PC-9 (cell line): ENCODE measurements at regions not wholly inside any gene's neighbourhood (a gene's known extent, or its start where the extent isn't known, plus 50 kb on each side); places are given as distances from the start of the nearest gene placed in this dataset.

Source experiments
- BruUV-seq: library from RNA; stranded (reverse); fragments of 400-500 nt; replicated peaks from 2 replicates; lab custom pipeline; 2021; lab: Mats Ljungman, UMichigan
- CTCF ChIA-PET: fragments of 300-600 bp; sonication (Branson Sonifier 250); formaldehyde crosslinking; loops from one replicate; lab custom pipeline; 2022; ENCODE audit warnings: antibody characterized with exemption; lab: Charles Lee
- POLR2A ChIA-PET: fragments of 300-600 bp; sonication (Branson Sonifier 250); formaldehyde crosslinking; loops from one replicate; lab custom pipeline; 2022; ENCODE audit warnings: antibody characterized with exemption; ENCODE audit not compliant: unreplicated experiment; lab: Charles Lee
- DNase-seq, 2 experiments: peaks; one replicate each; pipeline versions ENCODE4 v3.0.0 to v3.0.0-alpha.2; 2015 to 2022; ENCODE audit warnings: mixed read lengths in 1 of 2
- H2AFZ ChIP-seq: fragments of 200-600 bp; sonication (generic); 2 replicates; pipeline ENCODE4 v1.8.1; 2017; ENCODE audit warnings: antibody characterized with exemption
- H3F3A ChIP-seq: fragments of 200-600 bp; sonication (generic); 2 replicates; pipeline ENCODE4 v1.8.1; 2017; ENCODE audit warnings: antibody characterized with exemption, mild to moderate bottlenecking, low read depth; ENCODE audit not compliant: insufficient read depth
- H3K27ac ChIP-seq: fragments of 200-600 bp; sonication (generic); 2 replicates; pipeline ENCODE4 v1.6.1; 2016; ENCODE audit warnings: mixed run types
- H3K27me3 ChIP-seq: fragments of 200-600 bp; sonication (generic); 2 replicates; pipeline ENCODE4 v1.6.1; 2016; ENCODE audit warnings: low read depth, mixed run types; ENCODE audit not compliant: insufficient read depth
- H3K36me3 ChIP-seq: fragments of 200-600 bp; sonication (generic); 2 replicates; pipeline ENCODE4 v1.6.1; 2016; ENCODE audit warnings: low read depth, mixed run types
- H3K4me1 ChIP-seq: fragments of 200-600 bp; sonication (generic); replicated peaks from 2 replicates; pipeline ENCODE4 v1.6.1; 2016; ENCODE audit warnings: mixed run types; ENCODE audit not compliant: insufficient read depth
- H3K4me2 ChIP-seq: fragments of 200-600 bp; sonication (generic); 2 replicates; pipeline ENCODE4 v1.6.1; 2017; ENCODE audit warnings: mixed run types
- H3K4me3 ChIP-seq: fragments of 200-600 bp; sonication (generic); 2 replicates; pipeline ENCODE4 v1.6.1; 2016; ENCODE audit warnings: mixed run types
- H3K79me2 ChIP-seq: fragments of 200-600 bp; sonication (generic); 2 replicates; pipeline ENCODE4 v1.6.1; 2017; ENCODE audit warnings: low read depth, mixed run types
- H3K9me2 ChIP-seq: fragments of 200-600 bp; sonication (generic); 2 replicates; pipeline ENCODE4 v1.8.1; 2017; ENCODE audit warnings: mild to moderate bottlenecking; ENCODE audit not compliant: insufficient read depth
- H3K9me3 ChIP-seq: fragments of 200-600 bp; sonication (generic); 2 replicates; pipeline ENCODE4 v1.8.1; 2016; ENCODE audit warnings: low read depth; ENCODE audit not compliant: insufficient read depth
- H4K20me1 ChIP-seq: fragments of 200-600 bp; sonication (generic); 2 replicates; pipeline ENCODE4 v1.8.1; 2017; ENCODE audit not compliant: insufficient read depth
- EZH2 ChIP-seq: fragments of 200-600 bp; sonication (generic); IDR thresholded peaks from 2 replicates; pipeline ENCODE4 v1.8.0; 2017; ENCODE audit warnings: antibody characterized with exemption, low read depth
- intact Hi-C: fragments of 100-400 bp; cut with micrococcal nuclease; formaldehyde crosslinking; loops from one replicate; pipeline ENCODE4 v1.10.0; 2022; ENCODE audit not compliant: unreplicated experiment
- TF ChIP-seq, protein P1 (sequence below): fragments of 200-600 bp; sonication (generic); conservative IDR thresholded peaks from 2 replicates; pipeline ENCODE4 v1.6.1; 2017; ENCODE audit warnings: mixed run types, antibody characterized with exemption, mild to moderate bottlenecking, moderate library complexity

DNA sequence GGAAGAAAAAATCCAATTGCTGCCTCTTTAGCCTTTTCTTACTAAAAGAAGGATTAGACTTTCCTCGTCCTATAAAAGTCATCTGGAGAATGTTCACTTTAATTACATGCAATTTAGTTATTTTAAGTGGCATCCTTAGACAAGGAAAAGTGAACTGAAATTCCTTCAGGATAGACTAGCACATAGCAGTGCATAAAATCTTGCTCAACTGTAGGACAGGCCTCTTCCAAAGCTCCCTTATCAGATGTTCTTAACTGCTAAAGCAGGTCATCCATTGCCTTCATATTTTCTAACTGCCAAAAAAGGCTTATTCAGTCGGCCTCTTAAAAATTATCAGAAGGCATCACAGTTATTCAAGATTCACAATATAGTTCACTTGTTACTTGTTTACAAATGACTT is 396.5 kb downstream of the DMRT2 start:
- Histone ChIP-seq H3K79me2 (no peaks in the 10 kb centered on the region), H4K20me1 (no peaks in the 10 kb centered on the region), H3F3A (no peaks in the 10 kb centered on the region), H3K9me2 (no peaks in the 10 kb centered on the region), H2AFZ (no peak overlapping the region), H3K27ac (no peak overlapping the region), H3K4me1 (no peaks in the 10 kb centered on the region), H3K4me3 (no peak overlapping the region), H3K4me2 (no peak overlapping the region), H3K27me3 (no peaks in the 10 kb centered on the region), H3K9me3 (no peaks in the 10 kb centered on the region), H3K36me3 (no peaks in the 10 kb centered on the region)
- CTCF ChIA-PET: no interaction called here
- intact Hi-C loops: no loop called here
- no peak for DNase-seq
- POLR2A ChIA-PET: no interaction called here
- BruUV-seq: no TSS peak
- TF ChIP-seq, protein P1, sequence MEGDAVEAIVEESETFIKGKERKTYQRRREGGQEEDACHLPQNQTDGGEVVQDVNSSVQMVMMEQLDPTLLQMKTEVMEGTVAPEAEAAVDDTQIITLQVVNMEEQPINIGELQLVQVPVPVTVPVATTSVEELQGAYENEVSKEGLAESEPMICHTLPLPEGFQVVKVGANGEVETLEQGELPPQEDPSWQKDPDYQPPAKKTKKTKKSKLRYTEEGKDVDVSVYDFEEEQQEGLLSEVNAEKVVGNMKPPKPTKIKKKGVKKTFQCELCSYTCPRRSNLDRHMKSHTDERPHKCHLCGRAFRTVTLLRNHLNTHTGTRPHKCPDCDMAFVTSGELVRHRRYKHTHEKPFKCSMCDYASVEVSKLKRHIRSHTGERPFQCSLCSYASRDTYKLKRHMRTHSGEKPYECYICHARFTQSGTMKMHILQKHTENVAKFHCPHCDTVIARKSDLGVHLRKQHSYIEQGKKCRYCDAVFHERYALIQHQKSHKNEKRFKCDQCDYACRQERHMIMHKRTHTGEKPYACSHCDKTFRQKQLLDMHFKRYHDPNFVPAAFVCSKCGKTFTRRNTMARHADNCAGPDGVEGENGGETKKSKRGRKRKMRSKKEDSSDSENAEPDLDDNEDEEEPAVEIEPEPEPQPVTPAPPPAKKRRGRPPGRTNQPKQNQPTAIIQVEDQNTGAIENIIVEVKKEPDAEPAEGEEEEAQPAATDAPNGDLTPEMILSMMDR: no peak
- TF ChIP-seq EZH2: no peak

DNA sequence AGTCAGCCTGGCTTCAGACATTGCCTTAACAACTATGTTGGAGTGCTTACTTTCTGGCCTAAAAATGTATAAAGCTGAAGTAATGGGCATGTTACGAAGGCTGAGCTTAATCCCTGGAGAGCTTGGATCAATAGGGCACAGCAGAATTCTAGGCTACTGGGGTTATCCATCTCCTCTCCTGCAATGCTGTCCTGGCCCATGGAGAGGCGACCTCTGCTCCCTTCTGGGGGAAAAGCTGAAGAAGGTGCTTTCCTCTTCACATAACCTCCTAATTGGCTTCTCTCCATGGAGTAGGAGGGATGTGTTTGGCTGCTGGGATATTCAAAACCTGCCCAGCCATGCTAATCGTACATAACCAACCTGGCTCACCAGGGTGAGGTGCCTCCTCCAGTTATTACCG is 403.5 kb downstream of the DMRT2 start:
- no peak for TF ChIP-seq EZH2
- TF ChIP-seq, protein P1: no peak
- no peaks in the 10 kb centered on the region for H3K9me2 ChIP-seq
- H2AFZ ChIP-seq: no peak overlapping the region
- no peaks in the 10 kb centered on the region for H3F3A ChIP-seq
- POLR2A ChIA-PET: no interaction called here
- DNase-seq: no peak
- no peaks in the 10 kb centered on the region for H4K20me1 ChIP-seq
- no TSS peak for BruUV-seq
- no peaks in the 10 kb centered on the region for H3K79me2 ChIP-seq
- H3K4me3 ChIP-seq: no peak overlapping the region
- CTCF ChIA-PET: no interaction called here
- H3K4me2 ChIP-seq: no peak overlapping the region
- no peaks in the 10 kb centered on the region for H3K4me1 ChIP-seq
- H3K36me3 ChIP-seq: no peaks in the 10 kb centered on the region
- intact Hi-C loops: no loop called here
- no peak overlapping the region for H3K27ac ChIP-seq
- H3K9me3 ChIP-seq: no peaks in the 10 kb centered on the region
- no peaks in the 10 kb centered on the region for H3K27me3 ChIP-seq

DNA sequence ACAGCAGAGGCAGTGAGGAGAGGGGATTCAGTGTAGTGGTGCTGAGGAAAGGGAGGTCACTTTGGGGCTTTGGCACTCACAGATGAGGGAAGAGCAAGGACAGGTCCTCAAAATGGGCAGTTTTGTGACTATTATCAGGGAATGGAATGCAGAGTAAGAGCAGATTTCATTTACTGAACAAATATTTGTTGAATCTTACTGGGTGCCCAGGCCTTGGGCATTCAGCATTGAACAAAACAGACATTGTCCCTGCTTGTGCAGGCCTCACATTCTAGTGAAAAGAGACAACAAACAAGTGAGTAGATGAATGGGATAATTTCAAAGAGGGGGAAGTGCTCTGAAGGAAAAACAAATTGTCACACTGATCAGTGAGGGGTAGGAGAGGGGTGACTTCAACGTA is 404.1 kb downstream of the DMRT2 start:
- Histone ChIP-seq H3K27ac (no peak overlapping the region), H3K79me2 (no peaks in the 10 kb centered on the region), H4K20me1 (no peaks in the 10 kb centered on the region), H2AFZ (no peak overlapping the region), H3K36me3 (no peaks in the 10 kb centered on the region), H3K4me3 (no peak overlapping the region), H3K9me3 (no peaks in the 10 kb centered on the region), H3K4me1 (no peaks in the 10 kb centered on the region), H3K27me3 (no peaks in the 10 kb centered on the region), H3K9me2 (no peaks in the 10 kb centered on the region), H3F3A (no peaks in the 10 kb centered on the region), H3K4me2 (no peak overlapping the region)
- no peak for DNase-seq
- POLR2A ChIA-PET: no interaction called here
- intact Hi-C loops: no loop called here
- BruUV-seq: no TSS peak
- no peak for TF ChIP-seq EZH2
- TF ChIP-seq, protein P1: no peak
- CTCF ChIA-PET: no interaction called here
